ENCODE measurements at regions not wholly inside any gene's neighbourhood (a gene's known extent, or its start where the extent isn't known, plus 50 kb on each side); places are given as distances from the start of the nearest gene placed in this dataset.

DNA sequence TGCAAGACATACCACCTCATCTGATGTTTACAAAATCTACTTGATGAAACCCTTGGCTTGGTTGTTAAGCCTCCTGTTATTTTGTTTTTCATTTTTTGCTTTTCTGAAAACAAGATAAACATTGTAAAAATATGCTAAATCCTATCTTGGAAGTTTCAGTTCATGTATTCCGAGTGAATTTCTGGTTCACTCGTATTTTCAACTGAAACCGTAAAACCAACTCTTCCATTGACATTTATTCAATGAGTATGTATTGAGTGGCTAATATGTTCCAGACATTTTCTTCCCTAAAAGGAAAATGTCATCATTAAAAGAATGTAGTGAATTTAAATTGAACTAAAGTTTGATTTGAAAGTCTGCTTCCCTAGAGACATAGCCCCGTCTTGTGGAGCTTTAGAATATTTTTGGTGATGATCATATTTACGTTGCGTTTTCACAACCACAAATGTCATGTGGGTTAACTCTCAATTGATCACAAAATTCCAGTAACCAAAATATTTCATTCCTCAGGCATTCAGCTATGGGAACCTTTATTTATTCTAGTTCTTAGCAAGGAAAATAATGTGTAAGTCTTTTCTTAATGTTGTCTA, 204.2 kb downstream of the MBD2 start:
- TF ChIP-seq, protein P1, sequence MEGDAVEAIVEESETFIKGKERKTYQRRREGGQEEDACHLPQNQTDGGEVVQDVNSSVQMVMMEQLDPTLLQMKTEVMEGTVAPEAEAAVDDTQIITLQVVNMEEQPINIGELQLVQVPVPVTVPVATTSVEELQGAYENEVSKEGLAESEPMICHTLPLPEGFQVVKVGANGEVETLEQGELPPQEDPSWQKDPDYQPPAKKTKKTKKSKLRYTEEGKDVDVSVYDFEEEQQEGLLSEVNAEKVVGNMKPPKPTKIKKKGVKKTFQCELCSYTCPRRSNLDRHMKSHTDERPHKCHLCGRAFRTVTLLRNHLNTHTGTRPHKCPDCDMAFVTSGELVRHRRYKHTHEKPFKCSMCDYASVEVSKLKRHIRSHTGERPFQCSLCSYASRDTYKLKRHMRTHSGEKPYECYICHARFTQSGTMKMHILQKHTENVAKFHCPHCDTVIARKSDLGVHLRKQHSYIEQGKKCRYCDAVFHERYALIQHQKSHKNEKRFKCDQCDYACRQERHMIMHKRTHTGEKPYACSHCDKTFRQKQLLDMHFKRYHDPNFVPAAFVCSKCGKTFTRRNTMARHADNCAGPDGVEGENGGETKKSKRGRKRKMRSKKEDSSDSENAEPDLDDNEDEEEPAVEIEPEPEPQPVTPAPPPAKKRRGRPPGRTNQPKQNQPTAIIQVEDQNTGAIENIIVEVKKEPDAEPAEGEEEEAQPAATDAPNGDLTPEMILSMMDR (IDR thresholded peaks at IDR 0.05): no peak
- H3K36me3 Mint-ChIP-seq (ENCODE audit: low read depth): no peaks in the 10 kb centered on the region

DNA sequence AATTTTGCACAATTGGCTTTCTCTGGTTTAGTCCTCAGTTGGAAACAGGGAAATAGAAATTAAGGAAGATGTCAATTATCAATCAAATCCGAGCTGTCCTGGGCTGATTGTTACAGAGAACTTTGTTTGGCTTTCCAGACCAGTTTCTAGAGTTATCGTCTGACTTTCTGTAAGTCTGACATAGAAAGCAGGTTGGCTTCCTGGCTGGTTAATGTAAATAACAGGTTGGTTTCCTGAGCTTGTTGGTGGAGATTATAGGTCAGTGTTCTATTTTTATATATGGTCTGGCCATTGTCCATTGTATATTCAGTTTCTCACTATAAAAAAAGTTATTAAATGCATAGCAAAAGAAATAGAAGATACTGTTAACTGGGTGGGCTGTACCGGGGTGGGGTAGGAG, 204.8 kb downstream of the MBD2 start:
- peaks cover 4% of the 10 kb centered on the region for H3K4me1 Mint-ChIP-seq
- DNase-seq: no peak
- no peaks in the 10 kb centered on the region for H3K9me3 Mint-ChIP-seq
- H3K27ac Mint-ChIP-seq: no peak overlapping the region
- no peaks in the 10 kb centered on the region for H3K27me3 Mint-ChIP-seq (ENCODE audit: low read depth, poor library complexity)
- no peak overlapping the region for H3K4me3 Mint-ChIP-seq
- TF ChIP-seq, protein P1 (IDR thresholded peaks at IDR 0.05): no peak
- H3K36me3 Mint-ChIP-seq (ENCODE audit: low read depth): no peaks in the 10 kb centered on the region

More for the DNA sequence above, 204.2 kb downstream of the MBD2 start:
- no peak overlapping the region for H3K27ac Mint-ChIP-seq
- no peaks in the 10 kb centered on the region for H3K9me3 Mint-ChIP-seq
- no peak overlapping the region for H3K4me3 Mint-ChIP-seq
- DNase-seq: no peak
- no peaks in the 10 kb centered on the region for H3K27me3 Mint-ChIP-seq (ENCODE audit: low read depth, poor library complexity)
- peaks cover 4% of the 10 kb centered on the region for H3K4me1 Mint-ChIP-seq

DNA sequence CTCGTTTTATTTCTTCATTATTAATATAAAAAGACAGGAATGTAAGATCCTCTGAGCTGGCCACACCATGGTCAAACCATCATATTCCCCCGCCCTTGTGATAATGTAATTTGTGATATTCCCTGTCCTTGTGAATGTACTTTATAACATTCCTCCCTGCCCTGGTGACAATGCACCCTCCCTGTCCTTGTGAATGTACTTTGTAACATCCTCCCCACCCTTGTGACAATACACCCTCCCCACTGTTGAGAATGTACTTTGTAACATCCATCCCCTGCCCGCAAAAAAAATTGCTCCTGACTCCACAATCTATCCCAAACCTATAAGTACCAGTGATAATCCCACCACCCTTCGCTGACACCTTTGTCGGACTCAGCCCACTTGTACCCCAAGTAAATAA, 211.0 kb downstream of the MBD2 start:
- no peak overlapping the region for H3K4me3 Mint-ChIP-seq
- TF ChIP-seq, protein P1 (IDR thresholded peaks at IDR 0.05): no peak
- no peaks in the 10 kb centered on the region for H3K9me3 Mint-ChIP-seq
- H3K36me3 Mint-ChIP-seq (ENCODE audit: low read depth): no peaks in the 10 kb centered on the region
- no peak overlapping the region for H3K27ac Mint-ChIP-seq
- no peaks in the 10 kb centered on the region for H3K27me3 Mint-ChIP-seq (ENCODE audit: low read depth, poor library complexity)
- no peaks in the 10 kb centered on the region for H3K4me1 Mint-ChIP-seq
- no peak for DNase-seq

DNA sequence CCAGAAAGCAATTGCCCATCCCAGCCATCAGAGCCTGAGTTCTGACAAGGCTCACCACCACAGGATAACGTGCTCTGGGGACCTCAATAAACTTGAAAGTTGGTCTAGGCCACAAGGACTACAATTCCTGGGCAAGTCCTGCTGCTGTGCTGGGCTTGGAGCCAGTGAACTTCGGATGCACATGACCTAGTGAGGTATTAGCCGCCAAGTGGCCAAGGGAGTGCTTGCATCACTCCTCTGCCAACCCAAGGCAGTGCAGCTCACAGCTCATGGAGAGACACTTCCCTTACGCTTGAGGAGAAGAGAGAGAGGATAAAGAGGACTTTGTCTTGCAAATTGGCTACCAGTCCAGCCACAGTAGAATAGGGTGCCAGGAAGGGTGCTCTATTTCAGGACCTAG, 219.6 kb downstream of the MBD2 start:
- H3K4me1 Mint-ChIP-seq: no peaks in the 10 kb centered on the region
- H3K4me3 Mint-ChIP-seq: no peak overlapping the region
- no peak overlapping the region for H3K27ac Mint-ChIP-seq
- H3K27me3 Mint-ChIP-seq (ENCODE audit: low read depth, poor library complexity): no peaks in the 10 kb centered on the region
- no peak for DNase-seq
- H3K9me3 Mint-ChIP-seq: no peaks in the 10 kb centered on the region
- no peaks in the 10 kb centered on the region for H3K36me3 Mint-ChIP-seq (ENCODE audit: low read depth)
- TF ChIP-seq, protein P1 (IDR thresholded peaks at IDR 0.05): no peak

DNA sequence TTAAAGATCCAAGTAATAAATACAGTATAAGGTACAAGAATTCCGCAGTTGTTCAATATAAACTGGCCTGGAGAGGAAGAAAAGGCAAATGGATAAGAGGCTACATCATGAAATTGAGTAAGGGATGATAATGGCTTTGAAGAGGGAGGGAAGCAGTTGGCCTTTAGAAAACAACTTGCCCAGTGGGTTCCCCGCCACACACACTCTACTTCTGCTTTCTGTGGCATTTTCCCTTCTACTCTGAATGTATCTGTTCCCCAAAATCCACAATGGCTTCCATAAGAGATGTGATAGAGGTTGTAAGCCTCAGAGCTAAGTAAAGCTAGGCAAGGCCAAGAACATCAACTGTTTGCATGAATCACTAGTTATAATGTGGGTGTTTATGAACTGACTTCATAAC, 221.3 kb downstream of the MBD2 start:
- no peaks in the 10 kb centered on the region for H3K9me3 Mint-ChIP-seq
- TF ChIP-seq, protein P1 (IDR thresholded peaks at IDR 0.05): no peak
- no peak for DNase-seq
- H3K36me3 Mint-ChIP-seq (ENCODE audit: low read depth): no peaks in the 10 kb centered on the region
- no peaks in the 10 kb centered on the region for H3K27me3 Mint-ChIP-seq (ENCODE audit: low read depth, poor library complexity)
- no peak overlapping the region for H3K27ac Mint-ChIP-seq
- no peaks in the 10 kb centered on the region for H3K4me1 Mint-ChIP-seq
- H3K4me3 Mint-ChIP-seq: no peak overlapping the region

DNA sequence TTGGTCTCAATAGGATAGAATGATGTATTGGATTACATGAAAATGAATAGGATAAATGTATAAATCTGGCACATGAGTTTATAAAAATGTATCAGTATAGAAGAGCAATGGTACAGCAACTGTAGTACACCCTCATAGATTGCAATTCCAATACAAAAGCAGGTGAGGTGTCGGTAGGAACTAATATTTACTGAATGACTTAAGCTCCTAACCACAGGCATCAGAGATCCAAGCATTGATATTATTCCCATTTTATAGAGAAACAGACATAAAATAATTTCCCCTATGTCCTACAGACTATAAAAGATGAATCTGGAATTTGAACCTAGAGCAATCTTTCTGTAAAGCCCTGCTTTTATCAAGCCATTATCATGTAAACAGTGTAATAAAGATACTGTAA, 227.4 kb downstream of the MBD2 start:
- H3K27me3 Mint-ChIP-seq (ENCODE audit: low read depth, poor library complexity): no peaks in the 10 kb centered on the region
- no peak overlapping the region for H3K4me3 Mint-ChIP-seq
- H3K9me3 Mint-ChIP-seq: no peaks in the 10 kb centered on the region
- TF ChIP-seq, protein P1 (IDR thresholded peaks at IDR 0.05): no peak
- DNase-seq: no peak
- H3K27ac Mint-ChIP-seq: no peak overlapping the region
- H3K4me1 Mint-ChIP-seq: no peaks in the 10 kb centered on the region
- no peaks in the 10 kb centered on the region for H3K36me3 Mint-ChIP-seq (ENCODE audit: low read depth)

Measured in nephron progenitor cell (in vitro differentiated cells).